Fibroblast of lung (primary cell): ENCODE measurements at regions not wholly inside any gene's neighbourhood (a gene's known extent, or its start where the extent isn't known, plus 50 kb on each side); places are given as distances from the start of the nearest gene placed in this dataset.

Experiments
- DNase-seq, 2 donors: peaks; one replicate each; pipeline versions ENCODE4 v3.0.0 to v3.0.0-alpha.2; 2010; ENCODE audit warnings: low read depth in 2 of 2
- H2AFZ ChIP-seq: 2 replicates; pipeline ENCODE4 v1.5.1; 2012; ENCODE audit warnings: low read length, control low read depth, inconsistent platforms
- H3K27ac ChIP-seq: 2 replicates; pipeline ENCODE4 v1.5.1; 2011; ENCODE audit warnings: low read length, control low read depth; ENCODE audit not compliant: insufficient read depth
- H3K27me3 ChIP-seq: 2 replicates; pipeline ENCODE4 v1.5.1; 2011; ENCODE audit warnings: mild to moderate bottlenecking, low read length; ENCODE audit not compliant: control insufficient read depth, insufficient read depth
- H3K36me3 ChIP-seq: 2 replicates; pipeline ENCODE4 v1.5.1; 2011; ENCODE audit warnings: low read length; ENCODE audit not compliant: control insufficient read depth, insufficient read depth
- H3K4me1 ChIP-seq: 2 replicates; pipeline ENCODE4 v1.5.1; 2011; ENCODE audit warnings: low read length; ENCODE audit not compliant: control insufficient read depth, insufficient read depth; ENCODE audit errors: extremely low read depth
- H3K4me2 ChIP-seq: 2 replicates; pipeline ENCODE4 v1.5.1; 2011; ENCODE audit warnings: low read length, control low read depth; ENCODE audit not compliant: insufficient read depth; ENCODE audit errors: extremely low read depth
- H3K4me3 ChIP-seq, 4 experiments: fragments of 200-600 bp in 1 of 4; sonication (generic) in 1 of 4; replicated peaks in 1 of 4; 2 replicates each; pipeline ENCODE4 v1.5.1; 2011 to 2016; ENCODE audit warnings: low read length in 4 of 4, low read depth in 3 of 4, mild to moderate bottlenecking in 3 of 4, control low read depth in 2 of 4, inconsistent platforms in 1 of 4, mixed read lengths in 1 of 4; ENCODE audit not compliant: insufficient read depth in 1 of 4; ENCODE audit errors: control extremely low read depth in 1 of 4
- H3K79me2 ChIP-seq: 2 replicates; pipeline ENCODE4 v1.5.1; 2012; ENCODE audit warnings: mild to moderate bottlenecking, low read length, inconsistent platforms; ENCODE audit not compliant: control insufficient read depth, insufficient read depth
- H3K9ac ChIP-seq: 2 replicates; pipeline ENCODE4 v1.5.1; 2011; ENCODE audit warnings: mild to moderate bottlenecking, low read length, control low read depth; ENCODE audit not compliant: insufficient read depth
- H3K9me3 ChIP-seq: 2 replicates; pipeline ENCODE4 v1.5.1; 2012; ENCODE audit warnings: low read depth, low read length; ENCODE audit not compliant: control insufficient read depth, insufficient read depth
- H4K20me1 ChIP-seq: 2 replicates; pipeline ENCODE4 v1.5.1; 2011; ENCODE audit warnings: low read length; ENCODE audit not compliant: control insufficient read depth, insufficient read depth; ENCODE audit errors: extremely low read depth
- CTCF ChIP-seq, 2 donors: IDR thresholded peaks in 1 of 2; conservative IDR thresholded peaks in 1 of 2; 1 replicate in 1 of 2; 2 replicates in 1 of 2; pipeline ENCODE4 v1.5.1; 2011 to 2012; ENCODE audit warnings: low read length in 2 of 2, control low read depth in 1 of 2, inconsistent platforms in 1 of 2, low read depth in 1 of 2, mild to moderate bottlenecking in 1 of 2
- EZH2 ChIP-seq: IDR thresholded peaks from 2 replicates; pipeline ENCODE4 v1.5.1; 2012; ENCODE audit warnings: low read length, control low read depth, mild to moderate bottlenecking; ENCODE audit errors: missing control alignments

GRCh38 chr3:147122350-147122749 lies 284.0 kb downstream of the ZIC4 start:
- no peaks in the 10 kb centered on the region for H3K27me3 ChIP-seq

GRCh38 chr3:147119989-147120388 lies 286.4 kb downstream of the ZIC4 start:
- H3K27ac ChIP-seq = no peak overlapping the region
- no peak overlapping the region for H3K4me2 ChIP-seq
- H3K27me3 ChIP-seq = no peaks in the 10 kb centered on the region
- no peak overlapping the region for H3K9ac ChIP-seq
- H3K4me1 ChIP-seq = peaks cover 2% of the 10 kb centered on the region
- no peak overlapping the region for H3K4me3 ChIP-seq
- peak; percentile 26 to 70 for DNase-seq
- H3K36me3 ChIP-seq = no peaks in the 10 kb centered on the region
- no peak overlapping the region for H2AFZ ChIP-seq
- H3K9me3 ChIP-seq = no peaks in the 10 kb centered on the region
- H3K79me2 ChIP-seq = no peaks in the 10 kb centered on the region
- no peak for TF ChIP-seq EZH2
- TF ChIP-seq CTCF (conservative IDR thresholded peaks at IDR 0.05 in 1 of 2, IDR thresholded peaks at IDR 0.05 in 1 of 2; ENCODE audit: low read depth in 1 of 2, low read length in 2 of 2) = peak; percentile 47 to 64
- H4K20me1 ChIP-seq = no peaks in the 10 kb centered on the region

More at GRCh38 chr3:147122350-147122749, 284.0 kb downstream of the ZIC4 start:
- Histone ChIP-seq H2AFZ (no peak overlapping the region), H3K4me2 (no peak overlapping the region), H3K27ac (no peak overlapping the region), H3K9me3 (no peaks in the 10 kb centered on the region), H3K79me2 (no peaks in the 10 kb centered on the region), H3K4me3 (no peak overlapping the region), H3K9ac (no peak overlapping the region), H4K20me1 (no peaks in the 10 kb centered on the region), H3K4me1 (peaks cover 2% of the 10 kb centered on the region), H3K36me3 (no peaks in the 10 kb centered on the region)
- TF ChIP-seq EZH2 (no peak), CTCF (conservative IDR thresholded peaks at IDR 0.05 in 1 of 2, IDR thresholded peaks at IDR 0.05 in 1 of 2; ENCODE audit: low read depth in 1 of 2, low read length in 2 of 2) (no peak)
- no peak for DNase-seq

DNA sequence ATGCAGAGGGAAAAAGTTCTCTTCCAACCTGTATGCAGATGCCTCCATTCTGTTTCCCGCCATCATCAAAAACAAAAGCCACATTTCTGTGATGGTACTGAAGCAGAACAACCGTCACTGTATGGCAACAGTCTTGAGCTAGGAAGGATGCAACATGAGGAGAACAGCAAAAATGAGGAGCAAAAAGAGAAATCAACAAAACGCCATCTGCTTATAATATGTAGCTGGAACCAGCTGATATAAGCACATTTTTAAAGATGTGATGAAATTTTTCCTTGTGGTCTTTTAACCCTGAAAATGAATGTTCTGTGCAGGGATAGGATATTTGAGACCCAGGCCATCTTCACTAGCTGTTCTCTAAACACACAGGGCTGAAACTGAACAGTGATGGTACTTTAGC lies 287.0 kb downstream of the ZIC4 start:
- Histone ChIP-seq H3K9me3 (no peaks in the 10 kb centered on the region), H4K20me1 (no peaks in the 10 kb centered on the region), H3K79me2 (no peaks in the 10 kb centered on the region), H3K4me2 (no peak overlapping the region), H3K27me3 (no peaks in the 10 kb centered on the region), H2AFZ (no peak overlapping the region), H3K4me1 (peaks cover 2% of the 10 kb centered on the region), H3K4me3 (no peak overlapping the region), H3K27ac (no peak overlapping the region), H3K36me3 (no peaks in the 10 kb centered on the region), H3K9ac (no peak overlapping the region)
- TF ChIP-seq CTCF (conservative IDR thresholded peaks at IDR 0.05 in 1 of 2, IDR thresholded peaks at IDR 0.05 in 1 of 2; ENCODE audit: low read depth in 1 of 2, low read length in 2 of 2) (no peak), EZH2 (no peak)
- DNase-seq = peak in 1 of 2 donors; percentile 30
